NT2/D1 (cell line): ENCODE measurements at regions not wholly inside any gene's neighbourhood (a gene's known extent, or its start where the extent isn't known, plus 50 kb on each side); places are given as distances from the start of the nearest gene placed in this dataset.

Experiments used
- DNase-seq: peaks from one replicate; pipeline ENCODE4 v3.0.0-alpha.2; 2011; ENCODE audit warnings: low read depth, low spot score
- H3K27me3 ChIP-seq: 2 replicates; pipeline ENCODE4 v1.6.0; 2011; ENCODE audit warnings: mild to moderate bottlenecking; ENCODE audit not compliant: insufficient read length, insufficient read depth
- H3K36me3 ChIP-seq: 2 replicates; pipeline ENCODE4 v1.6.1; 2011; ENCODE audit warnings: mild to moderate bottlenecking, low read length, mixed read lengths; ENCODE audit not compliant: insufficient read depth, insufficient read length
- H3K4me1 ChIP-seq: 2 replicates; pipeline ENCODE4 v1.5.1; 2011; ENCODE audit not compliant: insufficient read depth, insufficient read length
- H3K4me3 ChIP-seq: 2 replicates; pipeline ENCODE4 v1.5.1; 2011; ENCODE audit warnings: low read depth; ENCODE audit not compliant: insufficient read length
- H3K9ac ChIP-seq: 2 replicates; pipeline ENCODE4 v1.6.0; 2011; ENCODE audit warnings: low read depth; ENCODE audit not compliant: insufficient read length
- H3K9me3 ChIP-seq: 2 replicates; pipeline ENCODE4 v1.5.1; 2011; ENCODE audit warnings: mild to moderate bottlenecking, low read length; ENCODE audit not compliant: insufficient read depth
- SUZ12 ChIP-seq: IDR thresholded peaks from 2 replicates; pipeline ENCODE4 v1.6.1; 2011; ENCODE audit not compliant: insufficient read length, insufficient read depth; ENCODE audit errors: extremely low read depth
- YY1 ChIP-seq: IDR thresholded peaks from 2 replicates; pipeline ENCODE4 v1.6.1; 2011; ENCODE audit not compliant: insufficient read length, insufficient read depth
- ZNF274 ChIP-seq: IDR thresholded peaks from 2 replicates; pipeline ENCODE4 v1.6.1; 2011; ENCODE audit warnings: mild to moderate bottlenecking, low read depth, low read length

GRCh38 chr3:74507691-74508090 lies 106.8 kb downstream of the CNTN3 start:
- Histone ChIP-seq H3K4me3 (no peak overlapping the region), H3K36me3 (no peaks in the 10 kb centered on the region), H3K4me1 (no peaks in the 10 kb centered on the region), H3K9me3 (no peaks in the 10 kb centered on the region), H3K27me3 (no peaks in the 10 kb centered on the region), H3K9ac (no peak overlapping the region)
- DNase-seq, result no peak
- TF ChIP-seq ZNF274, result no peak
- TF ChIP-seq SUZ12, result no peak
- no peak for TF ChIP-seq YY1

GRCh38 chr3:74506246-74506645 lies 108.2 kb downstream of the CNTN3 start:
- no peaks in the 10 kb centered on the region for H3K27me3 ChIP-seq
- H3K4me1 ChIP-seq, result no peaks in the 10 kb centered on the region
- no peak for DNase-seq
- H3K4me3 ChIP-seq, result no peak overlapping the region
- H3K36me3 ChIP-seq, result no peaks in the 10 kb centered on the region
- no peak overlapping the region for H3K9ac ChIP-seq
- TF ChIP-seq ZNF274, result no peak
- no peak for TF ChIP-seq SUZ12
- no peaks in the 10 kb centered on the region for H3K9me3 ChIP-seq

- Histone ChIP-seq H3K36me3 (no peaks in the 10 kb centered on the region), H3K4me3 (no peak overlapping the region), H3K9ac (no peak overlapping the region), H3K9me3 (no peaks in the 10 kb centered on the region), H3K27me3 (no peaks in the 10 kb centered on the region), H3K4me1 (no peaks in the 10 kb centered on the region)
- no peak for DNase-seq
- TF ChIP-seq SUZ12 (no peak), ZNF274 (no peak), YY1 (no peak)
These were observed 113.5 kb downstream of the CNTN3 start for GRCh38 chr3:74501007-74501406.

- Histone ChIP-seq H3K36me3 (no peaks in the 10 kb centered on the region), H3K4me1 (no peaks in the 10 kb centered on the region), H3K27me3 (no peaks in the 10 kb centered on the region), H3K9me3 (no peaks in the 10 kb centered on the region), H3K9ac (no peak overlapping the region), H3K4me3 (no peak overlapping the region)
- no peak for TF ChIP-seq YY1
- no peak for TF ChIP-seq SUZ12
- TF ChIP-seq ZNF274, result no peak
- DNase-seq, result no peak
These were observed 114.2 kb downstream of the CNTN3 start for GRCh38 chr3:74500257-74500656.

GRCh38 chr3:74491874-74492273 lies 122.6 kb downstream of the CNTN3 start:
- no peak overlapping the region for H3K9ac ChIP-seq
- H3K4me1 ChIP-seq, result no peaks in the 10 kb centered on the region
- no peak for TF ChIP-seq ZNF274
- TF ChIP-seq YY1, result no peak
- TF ChIP-seq SUZ12, result no peak
- H3K9me3 ChIP-seq, result no peaks in the 10 kb centered on the region
- H3K36me3 ChIP-seq, result no peaks in the 10 kb centered on the region
- no peak for DNase-seq
- H3K4me3 ChIP-seq, result no peak overlapping the region
- no peaks in the 10 kb centered on the region for H3K27me3 ChIP-seq

GRCh38 chr3:74489050-74489792 lies 125.2 kb downstream of the CNTN3 start:
- Histone ChIP-seq H3K4me1 (no peaks in the 10 kb centered on the region), H3K9me3 (no peaks in the 10 kb centered on the region), H3K27me3 (no peaks in the 10 kb centered on the region), H3K9ac (no peak overlapping the region), H3K4me3 (no peak overlapping the region), H3K36me3 (no peaks in the 10 kb centered on the region)
- no peak for DNase-seq
- no peak for TF ChIP-seq SUZ12
- no peak for TF ChIP-seq YY1
- TF ChIP-seq ZNF274, result no peak

GRCh38 chr3:74479915-74480314 lies 134.5 kb downstream of the CNTN3 start:
- Histone ChIP-seq H3K36me3 (no peaks in the 10 kb centered on the region), H3K9ac (no peak overlapping the region), H3K27me3 (no peaks in the 10 kb centered on the region), H3K9me3 (no peaks in the 10 kb centered on the region), H3K4me3 (no peak overlapping the region), H3K4me1 (no peaks in the 10 kb centered on the region)
- TF ChIP-seq SUZ12 (no peak), ZNF274 (no peak), YY1 (no peak)
- DNase-seq, result no peak
